Astrocyte (in vitro differentiated cells and primary cell): ENCODE measurements at regions not wholly inside any gene's neighbourhood (a gene's known extent, or its start where the extent isn't known, plus 50 kb on each side); places are given as distances from the start of the nearest gene placed in this dataset.

ENCODE experiments used
- DNase-seq: peaks from one replicate; pipeline ENCODE4 v3.0.0-alpha.2; 2010; ENCODE audit warnings: low read depth
- FAIRE-seq: peaks from 2 replicates; lab custom pipeline; 2011; peaks lifted over from hg19 to GRCh38; lab: Jason Lieb, UNC
- H2AFZ ChIP-seq: 2 replicates; pipeline ENCODE4 v1.6.0; 2012; ENCODE audit warnings: low read depth, low read length, inconsistent platforms
- H3K27ac ChIP-seq: 2 replicates; pipeline ENCODE4 v1.5.1; 2011; ENCODE audit warnings: low read depth, low read length, inconsistent platforms
- H3K27me3 ChIP-seq: 2 replicates; pipeline ENCODE4 v1.6.0; 2011; ENCODE audit warnings: low read length, inconsistent platforms; ENCODE audit not compliant: insufficient read depth
- H3K36me3 ChIP-seq: 2 replicates; pipeline ENCODE4 v1.5.1; 2011; ENCODE audit warnings: low read length, inconsistent platforms; ENCODE audit not compliant: insufficient read depth
- H3K4me1 ChIP-seq: 2 replicates; pipeline ENCODE4 v1.5.1; 2011; ENCODE audit warnings: low read length, inconsistent platforms; ENCODE audit not compliant: insufficient read depth
- H3K4me2 ChIP-seq: 2 replicates; pipeline ENCODE4 v1.6.0; 2012; ENCODE audit warnings: low read length, inconsistent platforms
- H3K4me3 ChIP-seq: 2 replicates; pipeline ENCODE4 v1.5.1; 2011; ENCODE audit warnings: low read depth, mild to moderate bottlenecking, low read length, inconsistent platforms; ENCODE audit not compliant: insufficient read depth
- H3K79me2 ChIP-seq: 2 replicates; pipeline ENCODE4 v1.6.0; 2012; ENCODE audit warnings: mild to moderate bottlenecking, low read length, inconsistent platforms; ENCODE audit not compliant: insufficient read depth
- H3K9ac ChIP-seq: 2 replicates; pipeline ENCODE4 v1.6.0; 2012; ENCODE audit warnings: mild to moderate bottlenecking, low read length, inconsistent platforms
- H3K9me3 ChIP-seq: 2 replicates; pipeline ENCODE4 v1.5.1; 2012; ENCODE audit warnings: low read depth, mild to moderate bottlenecking, low read length, inconsistent platforms; ENCODE audit not compliant: insufficient read depth
- H4K20me1 ChIP-seq: 2 replicates; pipeline ENCODE4 v1.6.0; 2012; ENCODE audit warnings: low read length, inconsistent platforms; ENCODE audit not compliant: insufficient read depth
- H3K27ac Mint-ChIP-seq: one replicate; pipeline ENCODE4 v1.8.0; 2021; ENCODE audit warnings: mild to moderate bottlenecking, mixed read lengths; ENCODE audit not compliant: unreplicated experiment
- H3K27me3 Mint-ChIP-seq: one replicate; pipeline ENCODE4 v1.8.0; 2021; ENCODE audit warnings: low read depth, mixed read lengths; ENCODE audit not compliant: unreplicated experiment
- H3K36me3 Mint-ChIP-seq: one replicate; pipeline ENCODE4 v1.8.0; 2021; ENCODE audit warnings: low read depth, mixed read lengths; ENCODE audit not compliant: unreplicated experiment
- H3K4me1 Mint-ChIP-seq: one replicate; pipeline ENCODE4 v1.8.0; 2021; ENCODE audit warnings: low read depth, mixed read lengths; ENCODE audit not compliant: unreplicated experiment
- H3K4me3 Mint-ChIP-seq: one replicate; pipeline ENCODE4 v1.8.0; 2021; ENCODE audit warnings: mild to moderate bottlenecking, moderate library complexity, mixed read lengths; ENCODE audit not compliant: unreplicated experiment
- H3K9me3 Mint-ChIP-seq: one replicate; pipeline ENCODE4 v1.8.0; 2021; ENCODE audit warnings: mild to moderate bottlenecking, mixed read lengths; ENCODE audit not compliant: unreplicated experiment
- CTCF ChIP-seq: IDR thresholded peaks from 2 replicates; pipeline ENCODE4 v1.5.1; 2011; ENCODE audit warnings: low read depth, mild to moderate bottlenecking, inconsistent platforms, low read length, moderate library complexity; ENCODE audit not compliant: insufficient read depth
- EZH2 ChIP-seq: IDR thresholded peaks from 2 replicates; pipeline ENCODE4 v1.6.1; 2012; ENCODE audit warnings: mild to moderate bottlenecking, low read length, inconsistent platforms; ENCODE audit not compliant: insufficient read depth

DNA sequence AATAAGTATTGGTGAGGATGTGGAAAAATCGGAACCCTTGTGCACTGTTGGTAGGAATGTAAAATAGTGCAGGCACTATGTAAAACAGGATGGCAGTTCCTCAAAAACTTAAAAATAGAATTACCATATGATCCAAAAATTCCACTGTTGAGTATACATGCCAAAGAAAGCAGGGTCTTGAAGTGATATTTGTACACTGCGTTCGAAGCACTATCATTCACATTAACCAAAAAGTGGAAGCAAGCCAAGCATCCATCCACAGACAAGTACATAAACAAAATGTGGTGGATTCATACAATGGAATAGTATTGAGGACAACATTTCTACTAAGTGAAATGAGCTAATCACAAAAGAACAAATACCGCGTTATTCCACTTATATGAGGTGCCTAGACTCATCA lies 200.7 kb downstream of the TJP1 start:
- peaks cover 2% of the 10 kb centered on the region for H3K36me3 Mint-ChIP-seq
- Histone ChIP-seq H3K4me3 (no peak overlapping the region), H3K36me3 (no peaks in the 10 kb centered on the region), H2AFZ (no peak overlapping the region), H3K79me2 (no peaks in the 10 kb centered on the region), H3K9me3 (no peaks in the 10 kb centered on the region), H3K4me2 (no peak overlapping the region), H3K27me3 (no peaks in the 10 kb centered on the region), H3K9ac (no peak overlapping the region), H3K27ac (no peak overlapping the region), H4K20me1 (no peaks in the 10 kb centered on the region), H3K4me1 (no peaks in the 10 kb centered on the region)
- no peak for TF ChIP-seq CTCF
- no peak for TF ChIP-seq EZH2
- H3K27me3 Mint-ChIP-seq: peaks cover 3% of the 10 kb centered on the region
- H3K9me3 Mint-ChIP-seq: peaks cover 5% of the 10 kb centered on the region
- FAIRE-seq: no peak
- no peak for DNase-seq
- H3K27ac Mint-ChIP-seq: no peak overlapping the region
- H3K4me3 Mint-ChIP-seq: no peak overlapping the region
- H3K4me1 Mint-ChIP-seq: peaks cover 4% of the 10 kb centered on the region

DNA sequence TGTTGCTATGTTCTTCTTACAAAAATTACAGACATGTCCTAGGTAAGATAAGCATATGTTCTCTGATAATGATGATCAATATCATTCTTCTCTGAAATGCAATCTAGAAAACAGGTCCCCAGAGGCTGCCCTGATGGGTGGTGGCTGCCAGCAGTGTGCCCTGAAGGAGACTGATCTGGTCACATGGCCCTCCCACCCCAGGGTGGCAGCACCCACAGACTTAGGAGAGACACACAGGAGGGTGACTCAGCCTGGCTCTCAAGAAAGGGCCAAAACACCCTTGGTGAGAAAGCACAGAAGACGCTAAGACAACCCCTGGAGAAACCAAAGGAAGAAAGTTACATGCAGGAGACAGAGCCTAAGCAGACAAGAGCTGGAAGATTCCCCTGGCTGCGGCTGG lies 203.7 kb downstream of the TJP1 start:
- H4K20me1 ChIP-seq: no peaks in the 10 kb centered on the region
- H3K27me3 ChIP-seq: no peaks in the 10 kb centered on the region
- no peak overlapping the region for H3K9ac ChIP-seq
- no peak overlapping the region for H3K4me3 ChIP-seq
- DNase-seq: no peak
- peaks cover 3% of the 10 kb centered on the region for H3K27me3 Mint-ChIP-seq
- no peak overlapping the region for H2AFZ ChIP-seq
- peaks cover 2% of the 10 kb centered on the region for H3K36me3 Mint-ChIP-seq
- H3K27ac ChIP-seq: no peak overlapping the region
- no peaks in the 10 kb centered on the region for H3K79me2 ChIP-seq
- no peak overlapping the region for H3K4me2 ChIP-seq
- no peak for TF ChIP-seq EZH2
- no peak for TF ChIP-seq CTCF
- no peak overlapping the region for H3K27ac Mint-ChIP-seq
- peaks cover 3% of the 10 kb centered on the region for H3K9me3 Mint-ChIP-seq
- H3K4me1 ChIP-seq: peaks cover 5% of the 10 kb centered on the region
- no peaks in the 10 kb centered on the region for H3K9me3 ChIP-seq
- H3K4me3 Mint-ChIP-seq: no peak overlapping the region
- H3K4me1 Mint-ChIP-seq: peaks cover 15% of the 10 kb centered on the region
- no peaks in the 10 kb centered on the region for H3K36me3 ChIP-seq
- no peak for FAIRE-seq

DNA sequence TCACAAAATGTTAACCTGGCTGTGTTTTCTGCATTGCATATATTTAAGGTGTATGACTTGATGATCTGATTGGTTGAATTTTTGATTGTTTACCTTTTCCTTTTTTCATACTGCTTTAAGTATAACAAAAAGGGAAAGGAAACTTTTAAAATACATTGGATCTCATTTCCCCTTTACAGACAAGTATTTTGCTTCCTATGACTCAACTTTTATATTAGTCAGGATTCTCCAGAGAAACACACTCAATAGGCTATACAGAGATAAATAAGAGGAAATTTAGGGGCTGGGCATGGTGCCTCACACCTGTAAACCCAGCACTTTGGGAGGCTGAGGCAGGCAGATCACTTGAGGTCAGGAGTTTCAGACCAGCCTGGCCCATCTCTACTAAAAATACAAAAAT lies 205.8 kb downstream of the TJP1 start:
- Histone ChIP-seq H3K27ac (peak overlapping the region; percentile 10), H3K79me2 (no peaks in the 10 kb centered on the region), H3K27me3 (no peaks in the 10 kb centered on the region), H4K20me1 (no peaks in the 10 kb centered on the region), H3K36me3 (no peaks in the 10 kb centered on the region), H3K4me2 (peak overlapping the region; percentile 17), H3K4me3 (no peak overlapping the region), H3K9me3 (no peaks in the 10 kb centered on the region), H3K4me1 (peaks cover 26% of the 10 kb centered on the region), H3K9ac (no peak overlapping the region), H2AFZ (no peak overlapping the region)
- peaks cover 3% of the 10 kb centered on the region for H3K27me3 Mint-ChIP-seq
- H3K27ac Mint-ChIP-seq: peak overlapping the region; percentile 76
- FAIRE-seq (no peak), DNase-seq (no peak)
- H3K4me3 Mint-ChIP-seq: no peak overlapping the region
- peaks cover 3% of the 10 kb centered on the region for H3K9me3 Mint-ChIP-seq
- TF ChIP-seq CTCF (no peak), EZH2 (no peak)
- H3K36me3 Mint-ChIP-seq: peaks cover 2% of the 10 kb centered on the region
- H3K4me1 Mint-ChIP-seq: peaks cover 35% of the 10 kb centered on the region
